ENCODE measurements at regions not wholly inside any gene's neighbourhood (a gene's known extent, or its start where the extent isn't known, plus 50 kb on each side); places are given as distances from the start of the nearest gene placed in this dataset.

DNA sequence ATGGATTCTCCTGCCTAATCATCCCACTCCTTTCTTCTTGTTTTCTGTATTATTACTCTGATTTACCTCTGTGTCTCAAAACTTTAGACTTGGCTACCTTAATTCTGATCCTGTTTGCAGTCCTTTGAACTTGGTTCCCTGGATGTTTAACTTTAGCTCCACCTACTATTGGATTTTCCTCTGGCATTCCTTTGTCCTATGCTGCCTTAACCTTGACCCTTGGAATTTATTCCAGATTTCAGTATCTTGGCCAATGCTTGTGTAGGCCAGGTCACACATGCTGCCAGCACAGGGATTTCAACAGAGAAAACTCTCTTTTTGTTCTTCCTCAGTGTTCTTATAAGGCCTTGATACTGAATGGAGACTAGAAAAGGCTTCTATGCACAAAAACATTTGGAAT lies 65.0 kb upstream of the DNAJC19 start:
- DNase-seq = no peak

GRCh38 chr3:181052256-181052655 lies 62.7 kb upstream of the DNAJC19 start:
- no peak for DNase-seq

- DNase-seq = no peak
Observed at GRCh38 chr3:181050738-181051137, 61.2 kb upstream of the DNAJC19 start.

GRCh38 chr3:181040030-181040429 lies 50.5 kb upstream of the DNAJC19 start:
- no peak for DNase-seq
